ENCODE measurements at regions not wholly inside any gene's neighbourhood (a gene's known extent, or its start where the extent isn't known, plus 50 kb on each side); places are given as distances from the start of the nearest gene placed in this dataset.

DNA sequence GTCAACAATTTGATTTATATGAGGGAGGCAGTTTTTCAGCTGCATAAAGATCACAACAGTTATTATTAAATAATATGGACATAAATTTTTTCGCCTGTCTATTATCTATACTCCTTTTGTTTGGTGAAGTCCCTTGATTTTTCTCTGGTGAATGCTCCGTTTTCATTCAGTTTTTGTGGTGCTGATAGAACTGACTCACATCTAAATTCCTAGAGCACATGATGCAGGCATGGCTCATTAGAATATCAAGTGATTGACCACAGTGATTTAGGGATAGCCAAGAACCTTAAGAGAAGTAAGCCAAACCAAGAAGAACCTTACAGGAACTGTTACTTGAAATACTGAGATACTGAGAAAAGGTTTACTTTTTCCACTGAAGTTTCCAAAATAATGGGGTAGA lies 208.9 kb downstream of the PRR20E start (continued):
- no peak for TF ChIP-seq TSHZ1 (CRISPR knock-in tag; IDR thresholded peaks at IDR 0.05)
- TF ChIP-seq TCF7 (IDR thresholded peaks at IDR 0.05; ENCODE audit: borderline replicate concordance): no peak
- no peak for TF ChIP-seq CBFA2T2 (conservative IDR thresholded peaks at IDR 0.05)

GRCh38 chr13:57408312-57408711 lies 223.2 kb upstream of the PCDH17 start:
- WGBS (ENCODE audit: insufficient coverage, low coverage, missing lambda C conversion rate): 0% methylated on average over 2 of the region's 2 CpGs
- no peak overlapping the region for H3K9ac ChIP-seq (ENCODE audit: insufficient read depth in 1 of 2, low read depth in 2 of 2, low read length in 2 of 2)
- no peaks in the 10 kb centered on the region for H3K9me3 ChIP-seq (replicated peaks; ENCODE audit: control insufficient read depth, insufficient read depth, low read depth, low read length)
- H2AFZ ChIP-seq (ENCODE audit: low read depth, low read length): no peak overlapping the region
- intact Hi-C loops (cut with micrococcal nuclease): no loop called here
- in situ Hi-C loops (cut with MboI): no loop called here
- H3K4me1 ChIP-seq (replicated peaks in 1 of 2; ENCODE audit: control insufficient read depth in 2 of 2, insufficient read depth in 2 of 2, low read length in 2 of 2): no peaks in the 10 kb centered on the region
- H3K27me3 ChIP-seq (ENCODE audit: control insufficient read depth in 2 of 2, insufficient read depth in 2 of 2, low read length in 2 of 2): no peaks in the 10 kb centered on the region
- H3K36me3 ChIP-seq (ENCODE audit: control insufficient read depth, insufficient read depth, low read length): no peaks in the 10 kb centered on the region
- H3K4me3 ChIP-seq: no peak overlapping the region
- no peak for FAIRE-seq
- no peak overlapping the region for H3K4me2 ChIP-seq (ENCODE audit: insufficient read depth, low read length)
- ChIA-PET POLR2A (no interaction called here), CTCF (ENCODE audit: low intra/inter-chr PET ratio) (no interaction called here)
- H3K27ac ChIP-seq (ENCODE audit: extremely low read depth, low read depth, low read length): no peak overlapping the region
- H3K79me2 ChIP-seq (ENCODE audit: control insufficient read depth, insufficient read depth, low read length): no peaks in the 10 kb centered on the region
- no peak for ATAC-seq
- no peak for DNase-seq (ENCODE audit: extremely low read depth in 1 of 4, low spot score in 3 of 4)
- H3K9me1 ChIP-seq (ENCODE audit: control insufficient read depth, insufficient read depth, low read length): no peaks in the 10 kb centered on the region
- BruUV-seq (replicated peaks): no TSS peak
- no peaks in the 10 kb centered on the region for H4K20me1 ChIP-seq (replicated peaks; ENCODE audit: control insufficient read depth, insufficient read depth, low read length)
- TF ChIP-seq HDAC8 (tag; IDR thresholded peaks at IDR 0.05) (no peak), PTTG1 (tag; IDR thresholded peaks at IDR 0.05; ENCODE audit: low read depth) (no peak), SMC3 (conservative IDR thresholded peaks at IDR 0.05; ENCODE audit: insufficient read depth, low read depth, low read length) (no peak), ZNF780A (CRISPR knock-in tag; IDR thresholded peaks at IDR 0.05) (no peak), MED1 (CRISPR knock-in tag; IDR thresholded peaks at IDR 0.05; ENCODE audit: borderline replicate concordance) (no peak), CTBP1 (IDR thresholded peaks at IDR 0.05; ENCODE audit: borderline replicate concordance) (no peak), ZNF778 (CRISPR knock-in tag; IDR thresholded peaks at IDR 0.05) (no peak), CGGBP1 (CRISPR knock-in tag; IDR thresholded peaks at IDR 0.05) (no peak)

Measured in K562 (cell line).